ENCODE measurements at regions not wholly inside any gene's neighbourhood (a gene's known extent, or its start where the extent isn't known, plus 50 kb on each side); places are given as distances from the start of the nearest gene placed in this dataset.

DNA sequence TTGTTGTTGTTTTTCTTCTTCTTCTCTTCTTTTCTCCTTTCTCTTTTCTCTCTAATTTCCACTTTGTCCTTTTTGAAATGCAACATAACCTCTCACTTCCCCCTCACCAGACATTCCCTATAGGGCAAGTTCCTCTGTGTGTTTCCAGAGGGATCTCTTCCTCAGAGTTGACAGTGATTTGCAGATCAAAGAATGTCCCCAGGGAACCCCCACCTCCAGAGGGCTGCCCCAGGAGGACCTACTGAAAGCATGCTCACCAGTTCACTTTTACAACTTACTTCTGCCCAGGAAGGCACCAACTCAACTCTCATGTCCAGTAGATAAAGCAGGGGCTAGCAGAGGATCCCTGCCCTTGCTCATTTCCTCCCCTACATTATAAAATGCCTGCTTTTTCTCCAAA, 1648.0 kb downstream of the PCDH9 start:
- TF ChIP-seq, protein P1, sequence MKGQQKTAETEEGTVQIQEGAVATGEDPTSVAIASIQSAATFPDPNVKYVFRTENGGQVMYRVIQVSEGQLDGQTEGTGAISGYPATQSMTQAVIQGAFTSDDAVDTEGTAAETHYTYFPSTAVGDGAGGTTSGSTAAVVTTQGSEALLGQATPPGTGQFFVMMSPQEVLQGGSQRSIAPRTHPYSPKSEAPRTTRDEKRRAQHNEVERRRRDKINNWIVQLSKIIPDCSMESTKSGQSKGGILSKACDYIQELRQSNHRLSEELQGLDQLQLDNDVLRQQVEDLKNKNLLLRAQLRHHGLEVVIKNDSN (IDR thresholded peaks at IDR 0.05): no peak
- TF ChIP-seq CEBPB (IDR thresholded peaks at IDR 0.05) (no peak), NFIC (IDR thresholded peaks at IDR 0.05) (no peak), YY1 (IDR thresholded peaks at IDR 0.05; ENCODE audit: low read depth) (no peak)
- TF ChIP-seq, protein P2, sequence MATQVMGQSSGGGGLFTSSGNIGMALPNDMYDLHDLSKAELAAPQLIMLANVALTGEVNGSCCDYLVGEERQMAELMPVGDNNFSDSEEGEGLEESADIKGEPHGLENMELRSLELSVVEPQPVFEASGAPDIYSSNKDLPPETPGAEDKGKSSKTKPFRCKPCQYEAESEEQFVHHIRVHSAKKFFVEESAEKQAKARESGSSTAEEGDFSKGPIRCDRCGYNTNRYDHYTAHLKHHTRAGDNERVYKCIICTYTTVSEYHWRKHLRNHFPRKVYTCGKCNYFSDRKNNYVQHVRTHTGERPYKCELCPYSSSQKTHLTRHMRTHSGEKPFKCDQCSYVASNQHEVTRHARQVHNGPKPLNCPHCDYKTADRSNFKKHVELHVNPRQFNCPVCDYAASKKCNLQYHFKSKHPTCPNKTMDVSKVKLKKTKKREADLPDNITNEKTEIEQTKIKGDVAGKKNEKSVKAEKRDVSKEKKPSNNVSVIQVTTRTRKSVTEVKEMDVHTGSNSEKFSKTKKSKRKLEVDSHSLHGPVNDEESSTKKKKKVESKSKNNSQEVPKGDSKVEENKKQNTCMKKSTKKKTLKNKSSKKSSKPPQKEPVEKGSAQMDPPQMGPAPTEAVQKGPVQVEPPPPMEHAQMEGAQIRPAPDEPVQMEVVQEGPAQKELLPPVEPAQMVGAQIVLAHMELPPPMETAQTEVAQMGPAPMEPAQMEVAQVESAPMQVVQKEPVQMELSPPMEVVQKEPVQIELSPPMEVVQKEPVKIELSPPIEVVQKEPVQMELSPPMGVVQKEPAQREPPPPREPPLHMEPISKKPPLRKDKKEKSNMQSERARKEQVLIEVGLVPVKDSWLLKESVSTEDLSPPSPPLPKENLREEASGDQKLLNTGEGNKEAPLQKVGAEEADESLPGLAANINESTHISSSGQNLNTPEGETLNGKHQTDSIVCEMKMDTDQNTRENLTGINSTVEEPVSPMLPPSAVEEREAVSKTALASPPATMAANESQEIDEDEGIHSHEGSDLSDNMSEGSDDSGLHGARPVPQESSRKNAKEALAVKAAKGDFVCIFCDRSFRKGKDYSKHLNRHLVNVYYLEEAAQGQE (IDR thresholded peaks at IDR 0.05; ENCODE audit: low read depth): no peak
- TF ChIP-seq, protein P3, sequence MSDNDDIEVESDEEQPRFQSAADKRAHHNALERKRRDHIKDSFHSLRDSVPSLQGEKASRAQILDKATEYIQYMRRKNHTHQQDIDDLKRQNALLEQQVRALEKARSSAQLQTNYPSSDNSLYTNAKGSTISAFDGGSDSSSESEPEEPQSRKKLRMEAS (IDR thresholded peaks at IDR 0.05): no peak

DNA sequence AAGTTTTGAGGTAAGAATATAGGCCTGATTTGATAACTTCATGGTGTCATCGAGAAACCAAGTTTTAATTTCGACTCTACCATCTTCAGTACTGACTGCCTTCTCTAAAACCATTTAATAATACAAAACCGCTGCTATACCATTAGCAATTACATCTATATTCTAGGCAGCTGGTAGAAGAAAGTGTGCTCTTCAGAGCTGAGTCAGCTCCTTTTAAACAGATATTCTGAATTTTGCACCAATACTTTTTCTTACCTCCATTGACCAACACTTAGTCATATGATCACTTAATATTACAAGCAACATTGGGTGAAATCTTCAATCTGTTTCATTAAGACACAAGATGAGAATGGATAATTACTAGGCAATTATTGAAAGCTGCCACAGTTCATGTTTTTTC, 1667.8 kb downstream of the PCDH9 start:
- TF ChIP-seq YY1 (IDR thresholded peaks at IDR 0.05; ENCODE audit: low read depth) (no peak), RAD21 (IDR thresholded peaks at IDR 0.05; ENCODE audit: low read depth) (no peak), TAF1 (IDR thresholded peaks at IDR 0.05; ENCODE audit: low read depth) (no peak), ZBTB7A (IDR thresholded peaks at IDR 0.05; ENCODE audit: low read depth) (no peak)
- TF ChIP-seq, protein P1 (IDR thresholded peaks at IDR 0.05): no peak

DNA sequence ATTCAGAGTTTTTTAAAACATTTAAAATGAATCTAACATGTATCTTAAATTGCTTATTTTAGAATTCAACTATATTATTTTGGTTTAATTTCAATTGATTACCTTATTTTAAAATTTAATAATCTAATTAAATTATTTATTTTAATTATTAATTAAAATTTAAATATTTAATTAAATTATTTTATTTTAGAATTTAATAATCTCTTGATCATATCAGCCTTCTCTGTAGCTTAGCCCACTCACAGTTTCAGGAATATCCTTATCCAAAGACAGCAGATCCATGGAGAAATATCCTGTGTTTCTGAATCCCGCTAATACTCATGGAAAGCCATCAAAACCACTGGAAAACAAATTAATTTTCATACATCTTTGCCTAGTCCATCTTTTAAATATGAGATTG, 1669.2 kb downstream of the PCDH9 start:
- no peak for TF ChIP-seq TEAD4 (IDR thresholded peaks at IDR 0.05)
- TF ChIP-seq, protein P3 (IDR thresholded peaks at IDR 0.05): no peak
- TF ChIP-seq ZBTB7A (IDR thresholded peaks at IDR 0.05; ENCODE audit: low read depth): no peak
- no peak for TF ChIP-seq YY1 (IDR thresholded peaks at IDR 0.05; ENCODE audit: low read depth)
- no peak for TF ChIP-seq CEBPB (IDR thresholded peaks at IDR 0.05)
- TF ChIP-seq TCF12 (IDR thresholded peaks at IDR 0.05; ENCODE audit: low read depth): no peak
- TF ChIP-seq CREB1 (IDR thresholded peaks at IDR 0.05; ENCODE audit: low read depth): no peak
- TF ChIP-seq, protein P2 (IDR thresholded peaks at IDR 0.05; ENCODE audit: low read depth): no peak
- TF ChIP-seq FOXM1 (IDR thresholded peaks at IDR 0.05; ENCODE audit: borderline replicate concordance, low read depth): no peak
- TF ChIP-seq, protein P1 (IDR thresholded peaks at IDR 0.05): no peak
- TF ChIP-seq RAD21 (IDR thresholded peaks at IDR 0.05; ENCODE audit: low read depth): no peak

DNA sequence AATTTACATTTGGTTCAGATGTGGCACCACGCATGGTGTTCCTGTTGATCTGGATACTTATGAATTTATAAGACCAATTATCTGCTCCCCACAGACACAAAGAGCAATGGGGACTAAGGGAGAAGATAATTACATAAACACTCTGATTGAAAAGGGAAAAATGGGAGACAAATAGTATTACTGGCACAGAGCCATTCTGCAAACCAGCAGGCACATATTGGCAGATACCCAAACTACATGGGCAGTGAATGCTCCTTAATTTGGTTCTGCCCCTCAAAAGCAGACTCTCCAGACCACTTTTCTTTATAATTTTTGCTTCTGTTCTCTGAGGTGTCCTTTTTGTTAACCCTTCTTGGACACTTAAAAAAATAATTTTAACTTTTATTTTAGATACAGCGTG, 1674.2 kb downstream of the PCDH9 start:
- TF ChIP-seq CREB1 (IDR thresholded peaks at IDR 0.05; ENCODE audit: low read depth): no peak
- TF ChIP-seq CEBPB (IDR thresholded peaks at IDR 0.05): no peak
- peak; percentile 30; the same call in 1 of the 2 replicates for TF ChIP-seq NFIC (IDR thresholded peaks at IDR 0.05)

DNA sequence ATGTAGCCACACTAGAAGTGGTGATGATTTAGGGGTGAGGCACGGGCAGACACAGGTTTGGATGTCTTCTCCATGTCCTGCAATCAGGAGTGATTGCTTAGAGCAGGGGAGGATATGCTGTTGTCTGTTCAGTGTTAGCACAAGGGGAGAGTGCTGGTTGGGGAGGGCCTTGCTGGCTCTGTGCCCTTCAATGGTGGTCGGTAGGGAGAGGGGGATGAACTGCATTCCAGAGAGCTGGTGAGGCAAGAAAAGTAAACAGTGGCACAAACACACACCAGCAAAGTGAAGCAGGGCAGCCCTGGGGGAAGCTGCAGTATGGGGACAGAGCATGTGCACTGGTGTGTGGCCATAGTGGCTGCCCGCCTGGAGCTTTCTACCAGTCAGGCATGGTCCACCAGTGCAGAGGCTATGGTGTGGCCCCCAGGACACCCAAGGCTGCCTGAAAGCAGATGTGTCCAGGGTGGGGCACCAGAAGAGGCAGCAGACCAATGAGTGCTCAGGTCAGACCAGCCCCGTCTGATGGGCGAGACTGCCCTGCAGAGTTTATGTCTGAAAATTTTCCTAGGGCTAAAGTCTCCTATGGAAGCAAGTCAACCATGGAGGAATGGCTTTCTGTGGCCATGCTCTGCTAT, 1676.9 kb downstream of the PCDH9 start:
- TF ChIP-seq NFIC (IDR thresholded peaks at IDR 0.05): no peak

DNA sequence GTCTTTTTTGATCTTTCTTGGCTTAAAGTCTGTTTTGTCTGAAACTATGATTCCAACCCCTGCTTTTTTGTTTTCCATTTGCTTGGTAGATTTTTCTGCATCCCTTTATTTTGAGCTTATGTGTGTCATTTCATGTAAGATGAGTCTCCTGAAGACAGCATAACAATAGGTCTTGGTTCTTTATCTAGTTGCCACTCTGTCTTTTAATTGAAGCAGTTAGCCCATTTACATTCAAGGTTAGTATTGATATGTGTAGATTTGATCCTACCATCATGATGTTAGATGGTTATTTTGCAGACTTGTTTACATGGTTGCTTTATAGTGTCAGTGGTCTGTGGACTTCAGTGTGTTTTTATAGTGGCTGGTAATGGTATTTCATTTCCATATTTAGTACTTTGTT, 1678.9 kb downstream of the PCDH9 start:
- TF ChIP-seq, protein P2 (IDR thresholded peaks at IDR 0.05; ENCODE audit: low read depth): no peak
- TF ChIP-seq TCF12 (IDR thresholded peaks at IDR 0.05; ENCODE audit: low read depth): no peak
- TF ChIP-seq CREB1 (IDR thresholded peaks at IDR 0.05; ENCODE audit: low read depth): no peak
- TF ChIP-seq TAF1 (IDR thresholded peaks at IDR 0.05; ENCODE audit: low read depth): no peak
- TF ChIP-seq, protein P3 (IDR thresholded peaks at IDR 0.05): no peak
- TF ChIP-seq FOXM1 (IDR thresholded peaks at IDR 0.05; ENCODE audit: borderline replicate concordance, low read depth): no peak
- no peak for TF ChIP-seq TEAD4 (IDR thresholded peaks at IDR 0.05)
- TF ChIP-seq EP300 (IDR thresholded peaks at IDR 0.05; ENCODE audit: borderline replicate concordance): no peak
- TF ChIP-seq CEBPB (IDR thresholded peaks at IDR 0.05): no peak
- TF ChIP-seq, protein P1 (IDR thresholded peaks at IDR 0.05): no peak
- TF ChIP-seq RAD21 (IDR thresholded peaks at IDR 0.05; ENCODE audit: low read depth): no peak
- TF ChIP-seq YY1 (IDR thresholded peaks at IDR 0.05; ENCODE audit: low read depth): no peak
- no peak for TF ChIP-seq NFIC (IDR thresholded peaks at IDR 0.05)
- TF ChIP-seq ZBTB7A (IDR thresholded peaks at IDR 0.05; ENCODE audit: low read depth): no peak
- no peak for TF ChIP-seq EGR1 (IDR thresholded peaks at IDR 0.05)
